Osteocyte (in vitro differentiated cells): ENCODE measurements at regions not wholly inside any gene's neighbourhood (a gene's known extent, or its start where the extent isn't known, plus 50 kb on each side); places are given as distances from the start of the nearest gene placed in this dataset.

Source experiments
- DNase-seq: peaks from one replicate; pipeline ENCODE4 v3.0.0; 2021; ENCODE audit warnings: mixed read lengths; ENCODE audit not compliant: unreplicated experiment; ENCODE audit errors: extremely low spot score
- H3K27ac Mint-ChIP-seq: one replicate; pipeline ENCODE4 v1.8.0; 2021; ENCODE audit warnings: mild to moderate bottlenecking, mixed read lengths; ENCODE audit not compliant: unreplicated experiment
- H3K27me3 Mint-ChIP-seq: one replicate; pipeline ENCODE4 v1.8.0; 2021; ENCODE audit warnings: mixed read lengths; ENCODE audit not compliant: unreplicated experiment
- H3K36me3 Mint-ChIP-seq: one replicate; pipeline ENCODE4 v1.8.0; 2021; ENCODE audit warnings: mixed read lengths; ENCODE audit not compliant: unreplicated experiment
- H3K4me1 Mint-ChIP-seq: one replicate; pipeline ENCODE4 v1.8.0; 2021; ENCODE audit warnings: mixed read lengths; ENCODE audit not compliant: unreplicated experiment
- H3K4me3 Mint-ChIP-seq: one replicate; pipeline ENCODE4 v1.8.0; 2021; ENCODE audit warnings: mild to moderate bottlenecking, moderate library complexity, mixed read lengths; ENCODE audit not compliant: unreplicated experiment
- H3K9me3 Mint-ChIP-seq: one replicate; pipeline ENCODE4 v1.8.0; 2021; ENCODE audit warnings: mixed read lengths; ENCODE audit not compliant: unreplicated experiment
- TF ChIP-seq, protein P1 (sequence below): fragments of 200-600 bp; sonication (generic); IDR thresholded peaks from 2 replicates; pipeline ENCODE4 v1.5.0; 2021; ENCODE audit warnings: antibody characterized with exemption, mild to moderate bottlenecking, moderate library complexity

DNA sequence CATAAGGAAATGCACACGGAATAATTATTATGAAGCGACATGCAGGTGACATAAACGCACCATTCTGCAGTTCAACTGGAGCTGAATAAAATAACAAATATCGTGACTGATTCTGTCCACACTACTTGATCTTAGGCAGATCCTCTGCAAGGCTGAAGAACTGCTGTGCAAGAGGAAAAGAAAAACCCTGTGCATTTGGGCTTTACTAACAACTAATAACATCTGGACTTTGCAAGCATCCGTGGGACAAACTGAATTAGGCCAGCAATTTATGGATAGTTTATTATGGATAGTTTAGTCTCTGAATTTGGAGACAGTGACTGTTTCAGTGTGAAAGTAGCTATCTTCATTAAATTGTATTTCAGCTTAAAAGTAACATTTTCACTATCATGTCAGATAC is 309.4 kb downstream of the SFMBT2 start:
- H3K4me1 Mint-ChIP-seq = peaks cover 8% of the 10 kb centered on the region
- no peak overlapping the region for H3K27ac Mint-ChIP-seq
- no peaks in the 10 kb centered on the region for H3K27me3 Mint-ChIP-seq
- H3K4me3 Mint-ChIP-seq = no peak overlapping the region
- TF ChIP-seq, protein P1, sequence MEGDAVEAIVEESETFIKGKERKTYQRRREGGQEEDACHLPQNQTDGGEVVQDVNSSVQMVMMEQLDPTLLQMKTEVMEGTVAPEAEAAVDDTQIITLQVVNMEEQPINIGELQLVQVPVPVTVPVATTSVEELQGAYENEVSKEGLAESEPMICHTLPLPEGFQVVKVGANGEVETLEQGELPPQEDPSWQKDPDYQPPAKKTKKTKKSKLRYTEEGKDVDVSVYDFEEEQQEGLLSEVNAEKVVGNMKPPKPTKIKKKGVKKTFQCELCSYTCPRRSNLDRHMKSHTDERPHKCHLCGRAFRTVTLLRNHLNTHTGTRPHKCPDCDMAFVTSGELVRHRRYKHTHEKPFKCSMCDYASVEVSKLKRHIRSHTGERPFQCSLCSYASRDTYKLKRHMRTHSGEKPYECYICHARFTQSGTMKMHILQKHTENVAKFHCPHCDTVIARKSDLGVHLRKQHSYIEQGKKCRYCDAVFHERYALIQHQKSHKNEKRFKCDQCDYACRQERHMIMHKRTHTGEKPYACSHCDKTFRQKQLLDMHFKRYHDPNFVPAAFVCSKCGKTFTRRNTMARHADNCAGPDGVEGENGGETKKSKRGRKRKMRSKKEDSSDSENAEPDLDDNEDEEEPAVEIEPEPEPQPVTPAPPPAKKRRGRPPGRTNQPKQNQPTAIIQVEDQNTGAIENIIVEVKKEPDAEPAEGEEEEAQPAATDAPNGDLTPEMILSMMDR = no peak
- no peak for DNase-seq
- H3K36me3 Mint-ChIP-seq = no peaks in the 10 kb centered on the region
- no peaks in the 10 kb centered on the region for H3K9me3 Mint-ChIP-seq

DNA sequence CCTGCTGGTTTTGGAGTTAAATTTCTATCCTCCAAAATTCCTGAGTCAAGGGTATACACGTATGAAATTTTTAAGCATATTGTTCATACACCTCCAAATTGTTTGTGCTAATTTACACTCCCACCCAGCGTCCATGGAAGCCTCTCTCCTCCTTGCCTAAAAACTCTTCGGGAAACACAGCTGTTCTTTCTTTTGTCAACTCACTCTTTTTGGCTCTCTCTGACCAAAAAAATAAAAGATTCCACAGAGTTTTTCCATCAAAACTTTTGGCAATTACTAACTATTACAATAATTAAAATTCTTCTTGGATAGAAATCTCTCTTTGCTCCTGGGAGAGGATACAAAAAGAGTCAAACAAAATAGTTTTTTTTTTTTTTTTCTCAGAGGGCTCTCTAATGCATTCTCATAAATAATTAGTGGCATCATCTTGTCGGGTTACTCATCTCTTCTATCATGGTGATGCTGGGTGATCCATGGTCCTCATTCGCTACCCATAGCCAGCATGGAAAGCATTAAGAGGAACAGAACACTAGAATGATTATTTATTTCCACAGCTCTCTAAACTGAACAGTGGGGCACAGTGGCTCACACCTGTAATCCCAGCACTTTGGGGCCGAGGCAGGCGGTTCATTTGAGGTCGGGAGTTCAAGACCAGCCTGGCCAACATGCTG is 310.7 kb downstream of the SFMBT2 start:
- TF ChIP-seq, protein P1 = no peak
- Mint-ChIP-seq H3K27me3 (no peaks in the 10 kb centered on the region), H3K4me1 (peaks cover 8% of the 10 kb centered on the region), H3K36me3 (no peaks in the 10 kb centered on the region), H3K4me3 (no peak overlapping the region), H3K9me3 (no peaks in the 10 kb centered on the region), H3K27ac (no peak overlapping the region)
- DNase-seq = no peak

DNA sequence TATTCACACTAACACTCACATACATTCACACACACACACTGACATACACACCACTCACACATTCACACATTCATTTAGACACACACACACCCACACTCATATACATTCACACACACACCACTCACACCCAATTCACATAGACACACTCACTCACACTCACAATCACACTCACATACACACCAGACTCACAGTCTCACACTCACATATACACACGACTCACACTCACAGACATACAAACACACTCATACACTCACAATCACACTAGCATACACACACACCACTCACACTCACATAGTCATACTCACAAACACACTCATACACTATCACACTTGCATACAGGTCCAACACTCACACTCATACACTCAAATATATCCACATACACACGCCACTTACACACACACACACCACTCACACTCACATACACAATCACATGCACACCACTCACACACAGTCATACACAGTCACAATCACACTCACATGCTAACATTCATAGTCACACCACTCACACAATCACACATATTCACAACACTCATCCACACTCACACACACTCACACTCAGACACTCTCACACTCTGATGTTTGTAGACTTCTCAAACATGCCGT is 312.6 kb downstream of the SFMBT2 start:
- Mint-ChIP-seq H3K4me1 (peaks cover 14% of the 10 kb centered on the region), H3K27me3 (no peaks in the 10 kb centered on the region), H3K4me3 (no peak overlapping the region), H3K36me3 (no peaks in the 10 kb centered on the region), H3K27ac (no peak overlapping the region), H3K9me3 (no peaks in the 10 kb centered on the region)
- no peak for DNase-seq
- TF ChIP-seq, protein P1 = no peak

DNA sequence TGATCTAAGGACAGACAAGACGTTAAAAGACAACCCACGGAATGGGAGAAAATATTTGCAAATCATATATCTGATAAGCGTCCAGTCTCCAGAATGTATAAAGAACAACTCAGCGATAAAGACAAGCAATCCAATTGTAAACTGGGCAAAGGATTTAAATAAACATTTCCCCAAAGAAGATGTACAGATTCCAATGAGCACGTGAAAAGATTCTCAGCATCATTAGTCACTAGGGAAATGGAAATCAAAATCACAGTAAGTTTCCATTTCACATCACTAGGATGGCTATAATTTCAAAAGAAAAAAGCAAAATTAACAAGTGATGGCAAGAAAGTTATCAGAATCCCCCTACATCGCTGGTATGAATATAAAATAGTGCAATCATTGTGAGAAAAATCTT is 316.1 kb downstream of the SFMBT2 start:
- TF ChIP-seq, protein P1 = no peak
- Mint-ChIP-seq H3K9me3 (no peaks in the 10 kb centered on the region), H3K27ac (no peak overlapping the region), H3K4me1 (peaks cover 24% of the 10 kb centered on the region), H3K36me3 (no peaks in the 10 kb centered on the region), H3K27me3 (no peaks in the 10 kb centered on the region), H3K4me3 (no peak overlapping the region)
- no peak for DNase-seq

DNA sequence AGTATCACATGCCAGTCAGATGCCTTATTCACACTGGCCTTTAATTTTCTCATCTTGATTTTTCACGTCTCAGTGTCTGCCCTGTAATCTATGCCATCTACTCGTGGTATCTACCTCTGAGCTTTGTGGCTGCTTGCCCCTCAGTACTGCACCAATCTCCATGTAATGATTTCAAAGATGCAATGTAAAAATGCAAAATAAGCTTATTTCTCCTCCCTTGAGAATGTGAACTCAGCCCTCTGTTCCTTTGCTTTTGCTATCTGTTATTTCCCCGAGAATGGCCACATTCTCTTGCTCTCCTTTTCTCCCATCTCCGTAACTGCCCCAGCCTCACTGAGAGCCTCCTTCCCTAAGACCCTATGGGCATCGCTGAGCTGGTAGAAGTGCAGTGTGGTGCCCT is 317.5 kb downstream of the SFMBT2 start:
- H3K27ac Mint-ChIP-seq = no peak overlapping the region
- H3K4me3 Mint-ChIP-seq = no peak overlapping the region
- no peak for DNase-seq
- H3K9me3 Mint-ChIP-seq = no peaks in the 10 kb centered on the region
- H3K4me1 Mint-ChIP-seq = peaks cover 28% of the 10 kb centered on the region
- H3K27me3 Mint-ChIP-seq = no peaks in the 10 kb centered on the region
- no peaks in the 10 kb centered on the region for H3K36me3 Mint-ChIP-seq
- TF ChIP-seq, protein P1 = no peak
